Neural progenitor cell (in vitro differentiated cells): ENCODE measurements at regions not wholly inside any gene's neighbourhood (a gene's known extent, or its start where the extent isn't known, plus 50 kb on each side); places are given as distances from the start of the nearest gene placed in this dataset.

Experiments
- DNase-seq: peaks from one replicate; pipeline ENCODE4 v3.0.0-alpha.2; 2016; ENCODE audit warnings: low spot score
- H2AFZ ChIP-seq: fragments of 200-600 bp; sonication (generic); replicated peaks from 2 replicates; pipeline ENCODE4 v1.6.1; 2016; ENCODE audit warnings: antibody characterized with exemption
- H3F3A ChIP-seq: fragments of 200-600 bp; sonication (generic); 2 replicates; pipeline ENCODE4 v1.6.1; 2016; ENCODE audit warnings: antibody characterized with exemption, low read depth
- H3K27ac ChIP-seq: fragments of 200-600 bp; sonication (generic); 2 replicates; pipeline ENCODE4 v1.5.1; 2016; ENCODE audit warnings: mild to moderate bottlenecking
- H3K27me3 ChIP-seq: fragments of 200-600 bp; sonication (generic); 2 replicates; pipeline ENCODE4 v1.6.1; 2016; ENCODE audit warnings: mild to moderate bottlenecking, moderate library complexity
- H3K36me3 ChIP-seq: fragments of 200-600 bp; sonication (generic); 2 replicates; pipeline ENCODE4 v1.5.1; 2016
- H3K4me1 ChIP-seq: fragments of 200-600 bp; sonication (generic); 2 replicates; pipeline ENCODE4 v1.6.1; 2016; ENCODE audit warnings: mixed run types
- H3K4me2 ChIP-seq: fragments of 200-600 bp; sonication (generic); 2 replicates; pipeline ENCODE4 v1.6.1; 2016
- H3K4me3 ChIP-seq: fragments of 200-600 bp; sonication (generic); 2 replicates; pipeline ENCODE4 v1.5.1; 2016
- H3K79me2 ChIP-seq: fragments of 200-600 bp; sonication (generic); 2 replicates; pipeline ENCODE4 v1.6.1; 2016; ENCODE audit warnings: low read depth
- H3K9ac ChIP-seq: fragments of 200-600 bp; sonication (generic); 2 replicates; pipeline ENCODE4 v1.6.1; 2016
- H3K9me3 ChIP-seq: fragments of 200-600 bp; sonication (generic); 2 replicates; pipeline ENCODE4 v1.5.1; 2016; ENCODE audit warnings: low read depth
- H4K20me1 ChIP-seq: fragments of 200-600 bp; sonication (generic); 2 replicates; pipeline ENCODE4 v1.6.1; 2016; ENCODE audit warnings: low read depth
- H3K27ac Mint-ChIP-seq: 3 replicates; pipeline ENCODE4 v1.8.0; 2021; ENCODE audit warnings: mixed read lengths
- H3K27me3 Mint-ChIP-seq: 2 replicates; pipeline ENCODE4 v1.8.0; 2022; ENCODE audit warnings: low read depth, mild to moderate bottlenecking, inconsistent platforms, moderate library complexity, mixed read lengths; ENCODE audit not compliant: insufficient read depth
- H3K36me3 Mint-ChIP-seq: 3 replicates; pipeline ENCODE4 v1.8.0; 2021; ENCODE audit warnings: mixed read lengths
- H3K4me1 Mint-ChIP-seq: 3 replicates; pipeline ENCODE4 v1.8.0; 2021; ENCODE audit warnings: mixed read lengths
- H3K4me3 Mint-ChIP-seq: 3 replicates; pipeline ENCODE4 v1.8.0; 2021; ENCODE audit warnings: mild to moderate bottlenecking, moderate library complexity, mixed read lengths
- H3K9me3 Mint-ChIP-seq: 3 replicates; pipeline ENCODE4 v1.8.0; 2020; ENCODE audit warnings: mixed read lengths
- EZH2 ChIP-seq: fragments of 200-600 bp; sonication (generic); IDR thresholded peaks from 2 replicates; pipeline ENCODE4 v1.6.1; 2017; ENCODE audit warnings: antibody characterized with exemption, mild to moderate bottlenecking, moderate library complexity
- EZH2phosphoT487 ChIP-seq: fragments of 200-600 bp; sonication (generic); IDR thresholded peaks from 2 replicates; pipeline ENCODE4 v1.6.1; 2017; ENCODE audit warnings: antibody characterized with exemption
- TF ChIP-seq, protein P1 (sequence below): fragments of 200-600 bp; sonication (generic); IDR thresholded peaks from 2 replicates; pipeline ENCODE4 v1.5.1; 2017; ENCODE audit warnings: antibody characterized with exemption, mild to moderate bottlenecking

GRCh38 chr1:181349512-181349911, 133.8 kb upstream of the CACNA1E start:
- no peaks in the 10 kb centered on the region for H3K36me3 Mint-ChIP-seq
- H3F3A ChIP-seq = no peaks in the 10 kb centered on the region
- H3K4me1 ChIP-seq = no peaks in the 10 kb centered on the region
- H3K27ac ChIP-seq = no peak overlapping the region
- no peaks in the 10 kb centered on the region for H3K9me3 ChIP-seq
- H3K4me3 ChIP-seq = no peak overlapping the region
- no peaks in the 10 kb centered on the region for H3K79me2 ChIP-seq
- no peak for DNase-seq
- no peak for TF ChIP-seq EZH2
- TF ChIP-seq EZH2phosphoT487 = no peak
- TF ChIP-seq, protein P1, sequence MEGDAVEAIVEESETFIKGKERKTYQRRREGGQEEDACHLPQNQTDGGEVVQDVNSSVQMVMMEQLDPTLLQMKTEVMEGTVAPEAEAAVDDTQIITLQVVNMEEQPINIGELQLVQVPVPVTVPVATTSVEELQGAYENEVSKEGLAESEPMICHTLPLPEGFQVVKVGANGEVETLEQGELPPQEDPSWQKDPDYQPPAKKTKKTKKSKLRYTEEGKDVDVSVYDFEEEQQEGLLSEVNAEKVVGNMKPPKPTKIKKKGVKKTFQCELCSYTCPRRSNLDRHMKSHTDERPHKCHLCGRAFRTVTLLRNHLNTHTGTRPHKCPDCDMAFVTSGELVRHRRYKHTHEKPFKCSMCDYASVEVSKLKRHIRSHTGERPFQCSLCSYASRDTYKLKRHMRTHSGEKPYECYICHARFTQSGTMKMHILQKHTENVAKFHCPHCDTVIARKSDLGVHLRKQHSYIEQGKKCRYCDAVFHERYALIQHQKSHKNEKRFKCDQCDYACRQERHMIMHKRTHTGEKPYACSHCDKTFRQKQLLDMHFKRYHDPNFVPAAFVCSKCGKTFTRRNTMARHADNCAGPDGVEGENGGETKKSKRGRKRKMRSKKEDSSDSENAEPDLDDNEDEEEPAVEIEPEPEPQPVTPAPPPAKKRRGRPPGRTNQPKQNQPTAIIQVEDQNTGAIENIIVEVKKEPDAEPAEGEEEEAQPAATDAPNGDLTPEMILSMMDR = no peak
- H3K27ac Mint-ChIP-seq = no peak overlapping the region
- H3K9ac ChIP-seq = no peak overlapping the region
- H3K27me3 ChIP-seq = no peaks in the 10 kb centered on the region
- H3K9me3 Mint-ChIP-seq = no peaks in the 10 kb centered on the region
- no peak overlapping the region for H3K4me2 ChIP-seq
- H3K4me3 Mint-ChIP-seq = no peak overlapping the region
- no peaks in the 10 kb centered on the region for H3K4me1 Mint-ChIP-seq
- H3K27me3 Mint-ChIP-seq = peaks cover 10% of the 10 kb centered on the region
- no peaks in the 10 kb centered on the region for H4K20me1 ChIP-seq
- H2AFZ ChIP-seq = no peak overlapping the region
- no peaks in the 10 kb centered on the region for H3K36me3 ChIP-seq

DNA sequence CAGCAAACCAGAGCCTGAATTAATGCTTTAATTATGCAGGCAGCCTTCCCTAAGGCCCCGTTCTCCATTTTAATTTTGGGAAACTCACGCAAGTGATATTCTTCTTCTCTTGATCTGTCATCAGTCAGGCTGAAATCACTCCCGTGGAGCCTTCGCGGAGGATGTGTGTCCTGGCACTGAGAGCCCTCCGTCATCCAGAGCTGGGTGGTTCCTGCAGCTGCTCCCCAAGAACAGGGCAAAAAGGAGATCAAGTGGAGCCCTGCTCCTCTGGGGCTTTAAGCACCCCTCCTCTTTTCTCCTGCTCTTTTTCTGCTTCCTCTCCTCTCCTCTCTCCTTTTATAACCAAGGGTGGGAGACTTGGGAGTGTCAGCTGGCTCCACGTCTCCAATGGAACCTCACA, 133.2 kb upstream of the CACNA1E start:
- no peak overlapping the region for H2AFZ ChIP-seq
- Mint-ChIP-seq H3K27ac (no peak overlapping the region), H3K27me3 (peaks cover 10% of the 10 kb centered on the region), H3K4me1 (no peaks in the 10 kb centered on the region), H3K4me3 (no peak overlapping the region), H3K9me3 (no peaks in the 10 kb centered on the region), H3K36me3 (no peaks in the 10 kb centered on the region)
- H3K79me2 ChIP-seq = no peaks in the 10 kb centered on the region
- no peaks in the 10 kb centered on the region for H3F3A ChIP-seq
- no peak overlapping the region for H3K9ac ChIP-seq
- H4K20me1 ChIP-seq = no peaks in the 10 kb centered on the region
- H3K4me1 ChIP-seq = no peaks in the 10 kb centered on the region
- no peak overlapping the region for H3K27ac ChIP-seq
- DNase-seq = no peak
- no peaks in the 10 kb centered on the region for H3K27me3 ChIP-seq
- no peaks in the 10 kb centered on the region for H3K9me3 ChIP-seq
- no peaks in the 10 kb centered on the region for H3K36me3 ChIP-seq
- H3K4me3 ChIP-seq = no peak overlapping the region
- H3K4me2 ChIP-seq = no peak overlapping the region
- no peak for TF ChIP-seq EZH2
- TF ChIP-seq, protein P1 = no peak
- no peak for TF ChIP-seq EZH2phosphoT487

DNA sequence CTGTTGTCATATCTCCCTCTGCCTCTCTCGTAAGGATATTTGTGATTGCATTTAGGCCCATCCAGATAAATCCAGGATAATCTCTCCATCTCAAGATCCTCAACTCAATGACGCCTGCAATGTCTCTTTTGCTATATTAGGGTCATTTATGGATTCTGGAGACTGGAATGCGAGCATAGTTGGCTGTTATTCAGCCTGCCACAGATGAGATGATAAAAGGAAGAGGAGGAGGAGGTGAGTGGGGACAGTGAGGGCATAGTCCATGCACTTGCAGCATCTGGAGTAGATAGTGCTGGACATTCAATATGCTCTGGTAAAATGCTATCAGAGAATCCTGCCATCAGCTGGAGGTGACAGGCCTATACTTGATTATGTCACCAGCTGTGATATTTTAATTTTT, 131.6 kb upstream of the CACNA1E start:
- Histone ChIP-seq H3K79me2 (no peaks in the 10 kb centered on the region), H3K4me1 (peaks cover 3% of the 10 kb centered on the region), H3K36me3 (no peaks in the 10 kb centered on the region), H3K4me2 (no peak overlapping the region), H3K9ac (no peak overlapping the region), H3K9me3 (no peaks in the 10 kb centered on the region), H3K27ac (no peak overlapping the region), H3F3A (no peaks in the 10 kb centered on the region), H4K20me1 (no peaks in the 10 kb centered on the region), H3K4me3 (no peak overlapping the region), H3K27me3 (no peaks in the 10 kb centered on the region), H2AFZ (no peak overlapping the region)
- Mint-ChIP-seq H3K36me3 (no peaks in the 10 kb centered on the region), H3K27me3 (peaks cover 7% of the 10 kb centered on the region), H3K4me1 (no peaks in the 10 kb centered on the region), H3K9me3 (no peaks in the 10 kb centered on the region), H3K27ac (no peak overlapping the region), H3K4me3 (no peak overlapping the region)
- DNase-seq = no peak
- TF ChIP-seq EZH2phosphoT487 (no peak), EZH2 (no peak)
- TF ChIP-seq, protein P1 = no peak

DNA sequence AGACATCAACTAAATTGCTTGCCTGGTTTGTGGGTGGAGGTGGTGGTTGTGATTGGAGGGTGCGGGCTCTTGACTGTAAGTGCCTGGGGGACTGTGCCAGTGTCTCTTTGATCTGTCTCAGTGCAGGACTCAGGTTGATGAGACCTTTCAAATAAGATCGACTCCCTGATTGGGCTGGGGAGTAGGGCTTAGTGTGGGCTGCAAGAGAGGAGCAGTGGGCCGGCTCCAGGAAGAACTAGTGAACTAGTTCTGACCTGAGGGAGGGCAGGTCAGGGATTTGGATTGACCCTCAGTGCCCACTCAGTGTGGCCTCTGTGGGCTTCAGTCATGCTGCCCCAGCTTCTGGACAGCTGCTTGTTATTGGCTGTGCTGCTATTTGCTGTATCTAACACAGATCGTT, 130.6 kb upstream of the CACNA1E start:
- H3K27ac ChIP-seq = no peak overlapping the region
- H3F3A ChIP-seq = no peaks in the 10 kb centered on the region
- Mint-ChIP-seq H3K9me3 (no peaks in the 10 kb centered on the region), H3K27ac (no peak overlapping the region), H3K36me3 (no peaks in the 10 kb centered on the region), H3K4me3 (no peak overlapping the region), H3K4me1 (no peaks in the 10 kb centered on the region), H3K27me3 (peaks cover 7% of the 10 kb centered on the region)
- H3K9me3 ChIP-seq = no peaks in the 10 kb centered on the region
- no peaks in the 10 kb centered on the region for H3K79me2 ChIP-seq
- no peak overlapping the region for H3K4me2 ChIP-seq
- H3K36me3 ChIP-seq = no peaks in the 10 kb centered on the region
- no peak overlapping the region for H3K4me3 ChIP-seq
- DNase-seq = no peak
- TF ChIP-seq EZH2phosphoT487 (no peak), EZH2 (no peak)
- TF ChIP-seq, protein P1 = no peak
- H3K9ac ChIP-seq = no peak overlapping the region
- no peaks in the 10 kb centered on the region for H4K20me1 ChIP-seq
- no peak overlapping the region for H2AFZ ChIP-seq
- peaks cover 7% of the 10 kb centered on the region for H3K4me1 ChIP-seq
- H3K27me3 ChIP-seq = no peaks in the 10 kb centered on the region
